GDM1 (cell line): ENCODE measurements at regions not wholly inside any gene's neighbourhood (a gene's known extent, or its start where the extent isn't known, plus 50 kb on each side); places are given as distances from the start of the nearest gene placed in this dataset.

Experiments
- DNase-seq: peaks from one replicate; lab custom pipeline; 2025; lab: John Stamatoyannopoulos, UW

DNA sequence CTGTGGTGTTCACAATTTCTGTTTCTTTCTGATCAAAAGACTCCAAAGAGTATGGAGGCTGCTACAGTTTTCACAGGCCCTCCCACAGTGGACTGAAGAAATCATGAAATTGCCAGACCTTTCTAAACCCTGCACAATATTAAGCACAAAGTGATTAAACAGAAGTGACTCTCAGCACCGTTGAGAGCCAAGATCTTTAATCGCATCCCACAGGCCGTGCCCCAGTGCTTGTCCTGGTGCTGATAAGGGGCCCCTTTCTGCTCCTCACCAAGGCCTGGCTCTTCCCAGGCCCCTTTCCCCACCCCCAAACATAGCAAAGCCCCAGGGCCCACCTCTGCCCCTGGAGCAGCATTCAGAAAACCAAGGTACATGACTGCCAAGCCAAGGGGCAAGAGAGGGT lies 57.4 kb upstream of the BMAL1 start:
- no peak for DNase-seq

DNA sequence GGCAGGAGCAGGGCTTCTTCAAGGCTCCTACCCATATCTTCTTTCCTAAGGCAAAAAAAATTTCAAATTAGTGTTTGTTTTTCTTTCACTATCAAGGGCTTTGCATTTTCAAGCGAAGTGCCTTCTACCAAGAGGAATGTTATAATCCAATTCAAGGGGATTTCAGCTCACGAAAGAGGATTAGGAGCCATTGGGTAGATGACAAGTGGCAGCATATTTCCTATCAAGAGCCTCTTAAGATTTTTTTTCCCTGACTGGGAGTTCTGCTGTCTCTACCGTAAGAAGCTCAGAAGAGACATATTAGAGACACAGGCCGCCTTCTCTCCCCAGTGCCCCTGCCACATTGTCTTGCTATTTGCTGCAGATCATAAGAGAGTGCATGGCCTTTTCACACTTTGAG lies 55.9 kb upstream of the BMAL1 start:
- DNase-seq: no peak

DNA sequence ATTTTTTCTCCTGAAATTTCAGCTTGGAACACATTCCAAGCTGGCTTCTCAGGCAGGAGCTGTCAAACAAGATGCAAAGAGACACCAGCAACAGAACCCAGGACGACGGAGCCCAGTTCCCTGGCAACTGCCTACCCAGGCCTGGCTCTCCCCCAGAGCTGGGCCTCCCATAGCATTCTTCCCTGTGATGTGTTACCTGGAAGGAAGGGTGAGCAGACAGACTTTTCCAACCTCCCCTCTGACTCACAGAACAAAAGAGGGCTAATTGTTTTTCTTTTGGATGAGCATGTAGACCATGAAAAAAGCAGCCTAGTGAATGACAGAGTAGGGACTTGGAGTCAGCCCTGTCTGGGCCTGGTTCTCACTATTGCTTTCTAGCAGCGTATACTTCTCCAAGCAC lies 55.3 kb upstream of the BMAL1 start:
- no peak for DNase-seq

DNA sequence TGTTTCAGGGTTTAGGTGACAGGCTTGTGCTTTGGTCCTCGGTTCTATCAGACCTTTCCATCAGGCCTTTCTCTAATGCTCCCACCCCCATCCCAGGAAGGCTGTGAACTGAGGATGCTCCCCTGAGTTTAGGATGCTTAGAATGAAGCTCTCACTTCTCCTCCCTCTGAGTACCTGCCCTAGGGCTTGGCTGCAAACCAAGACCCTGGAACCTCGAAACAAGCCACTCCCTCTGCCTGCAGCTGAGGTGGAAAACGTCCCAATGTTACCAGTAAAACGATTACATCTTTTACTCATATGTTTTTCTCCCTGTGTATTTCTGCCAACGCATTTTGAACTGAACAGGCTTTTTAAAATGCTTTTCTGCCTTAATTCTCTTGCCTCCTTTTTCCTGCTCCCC lies 54.5 kb upstream of the BMAL1 start:
- DNase-seq: no peak

DNA sequence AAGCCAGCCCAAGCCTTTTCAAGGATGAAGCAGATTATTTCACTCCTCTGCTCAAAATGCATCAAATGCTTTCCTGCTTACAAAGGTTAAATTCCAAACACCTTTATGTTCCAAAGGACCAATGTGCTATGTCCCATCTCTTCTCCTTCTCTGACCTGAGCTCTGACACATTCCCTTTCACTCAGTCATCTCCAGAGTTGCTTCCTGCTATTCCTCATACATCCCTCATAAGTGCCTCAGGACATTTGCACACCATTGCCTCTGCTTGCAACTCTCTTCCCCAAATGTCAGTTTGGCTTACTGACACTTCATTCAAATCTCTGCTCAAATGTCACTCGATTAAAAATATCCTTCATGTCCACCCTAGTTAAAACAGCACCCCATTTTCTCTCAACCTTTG lies 53.3 kb upstream of the BMAL1 start:
- no peak for DNase-seq

DNA sequence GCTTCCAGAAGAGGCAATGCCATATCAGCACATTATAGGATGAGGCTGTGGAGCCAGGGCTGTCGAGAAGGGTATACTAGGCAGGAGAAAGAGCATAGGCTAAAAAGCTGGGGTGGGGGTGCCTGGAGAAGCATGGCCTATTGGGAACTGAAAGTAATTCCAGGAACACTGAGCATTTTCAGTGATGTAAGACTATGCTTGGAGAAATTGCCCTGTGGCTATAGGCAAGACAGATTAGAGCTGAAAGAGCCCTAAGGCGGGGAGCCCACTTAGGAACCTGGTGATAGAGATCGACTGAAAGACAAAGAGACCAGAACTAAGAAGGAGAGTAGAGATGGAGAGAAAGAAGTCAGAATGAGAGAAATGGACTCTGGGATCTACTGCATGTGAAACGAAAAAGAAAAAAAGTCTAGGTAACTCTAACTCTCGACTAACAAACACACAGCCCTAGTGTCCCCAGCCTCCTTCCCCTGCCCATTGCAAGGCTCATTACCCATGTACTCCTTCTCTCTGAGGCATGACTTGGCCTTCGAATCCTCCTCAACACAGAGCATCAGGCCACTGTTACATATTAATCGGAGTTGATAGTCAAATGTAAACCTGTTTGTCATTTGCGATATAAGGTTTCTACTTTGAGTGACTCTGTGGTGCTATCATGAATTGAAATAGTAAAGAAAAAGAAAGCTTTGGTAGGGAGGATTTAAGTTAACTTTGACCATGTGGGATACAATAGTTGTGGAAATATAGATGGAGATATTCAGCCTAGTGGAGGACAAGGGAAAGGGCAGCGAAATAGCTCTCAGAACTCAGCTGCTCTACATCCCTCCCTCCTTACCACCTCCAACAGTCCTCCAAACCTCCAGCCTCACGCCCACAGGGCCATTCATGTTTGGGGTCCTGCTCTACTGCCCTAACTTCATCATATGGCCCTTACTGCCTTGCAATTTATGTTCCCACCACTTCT lies 52.3 kb upstream of the BMAL1 start:
- DNase-seq: no peak

DNA sequence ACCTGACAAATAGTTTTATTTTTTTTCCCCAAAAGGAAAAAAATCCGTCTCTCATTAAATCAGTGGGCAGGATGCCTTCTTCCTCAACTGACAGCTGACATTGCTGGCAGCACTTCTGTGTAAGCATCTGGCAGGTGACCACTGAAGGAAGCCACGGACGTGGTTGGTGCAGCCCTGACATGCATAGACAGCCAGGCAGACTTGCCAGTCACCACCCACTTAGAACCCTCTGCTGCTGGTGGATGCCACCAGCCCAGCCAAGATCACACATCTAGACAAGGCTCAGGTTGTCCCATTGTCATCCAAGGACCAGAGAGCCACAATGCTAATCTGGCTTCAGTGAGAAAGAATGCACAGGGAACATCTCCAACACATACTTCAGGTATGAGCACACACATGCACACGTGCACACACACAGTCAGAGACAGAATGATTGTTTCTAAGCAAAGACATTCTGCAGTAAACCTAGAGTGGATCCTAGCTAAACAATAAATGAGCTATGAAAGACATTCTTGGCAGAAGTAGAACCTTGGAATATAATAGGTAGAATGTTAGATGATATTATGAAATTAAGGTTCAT lies 49.8 kb upstream of the BMAL1 start:
- no peak for DNase-seq
